ENCODE measurements at regions not wholly inside any gene's neighbourhood (a gene's known extent, or its start where the extent isn't known, plus 50 kb on each side); places are given as distances from the start of the nearest gene placed in this dataset.

DNA sequence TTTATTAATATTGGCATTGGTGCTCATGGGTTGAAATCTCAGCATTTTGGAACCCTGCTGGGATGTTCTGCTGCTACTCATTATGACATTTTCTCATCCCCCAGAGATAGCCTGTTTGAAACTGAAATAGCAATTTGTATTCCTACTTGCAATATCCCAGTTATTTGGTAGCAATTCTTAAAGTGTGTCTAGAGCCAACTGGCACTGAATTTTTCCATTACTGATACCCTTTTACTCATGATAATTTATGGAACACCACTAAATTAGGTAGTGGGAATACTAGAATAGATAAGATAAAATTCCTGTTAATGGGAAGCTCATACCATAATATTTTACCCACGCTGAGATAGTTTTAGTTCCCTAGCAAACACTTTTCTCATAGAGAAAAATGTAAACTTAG, 309.3 kb downstream of the SV2B start:
- no peaks in the 10 kb centered on the region for H3K27me3 ChIP-seq (ENCODE audit: control insufficient read depth in 1 of 2, insufficient read depth in 2 of 2, low read length in 2 of 2)
- H3K36me3 ChIP-seq (replicated peaks in 1 of 2; ENCODE audit: control insufficient read depth in 1 of 2, insufficient read depth in 2 of 2, low read length in 2 of 2): no peaks in the 10 kb centered on the region

More for the DNA sequence above, 309.3 kb downstream of the SV2B start:
- Histone ChIP-seq H3K9me3 (ENCODE audit: low read length) (no peaks in the 10 kb centered on the region), H2AFZ (ENCODE audit: low read length) (no peak overlapping the region), H3K9ac (ENCODE audit: insufficient read depth, low read depth, low read length) (no peak overlapping the region), H3K4me1 (ENCODE audit: insufficient read depth, low read length) (no peaks in the 10 kb centered on the region), H3K27ac (ENCODE audit: extremely low read length, insufficient read depth, low read length) (no peak overlapping the region), H3K4me2 (ENCODE audit: low read depth, low read length) (no peak overlapping the region), H4K20me1 (ENCODE audit: insufficient read depth, low read length) (no peaks in the 10 kb centered on the region), H3K79me2 (ENCODE audit: insufficient read depth, low read length) (no peaks in the 10 kb centered on the region), H3K4me3 (replicated peaks in 1 of 3; ENCODE audit: insufficient read depth in 1 of 3, low read depth in 2 of 3, low read length in 3 of 3) (no peak overlapping the region)
- no TSS peak for BruUV-seq (replicated peaks)
- in situ Hi-C loops (cut with HindIII; ENCODE audit: extremely low pct_ligation_motif_present, low pct_unique_long_range_greater_than_20kb) (no loop called here), intact Hi-C loops (cut with micrococcal nuclease; ENCODE audit: unreplicated experiment) (no loop called here)
- no peak for ATAC-seq
- 19% methylated on average over 1 of the region's 1 CpG for WGBS (ENCODE audit: low lambda C conversion rate)
- no peak for FAIRE-seq
- ChIA-PET POLR2A (no interaction called here), CTCF (ENCODE audit: low intra/inter-chr PET ratio, low total read pairs) (no interaction called here)
- no peak for DNase-seq (ENCODE audit: low spot score)
- TF ChIP-seq ATF2 (CRISPR knock-in tag; IDR thresholded peaks at IDR 0.05) (no peak), ELF1 (CRISPR knock-in tag; IDR thresholded peaks at IDR 0.05) (no peak), HHEX (CRISPR knock-in tag; IDR thresholded peaks at IDR 0.05) (no peak), ZNF367 (CRISPR knock-in tag; IDR thresholded peaks at IDR 0.05; ENCODE audit: borderline replicate concordance) (no peak), MATR3 (CRISPR knock-in tag; IDR thresholded peaks at IDR 0.05) (no peak), ZNF251 (CRISPR knock-in tag; IDR thresholded peaks at IDR 0.05) (no peak), ZNF414 (CRISPR knock-in tag; IDR thresholded peaks at IDR 0.05) (no peak), GATAD2A (CRISPR knock-in tag; IDR thresholded peaks at IDR 0.05) (no peak), ZNF432 (CRISPR knock-in tag; IDR thresholded peaks at IDR 0.05; ENCODE audit: borderline replicate concordance) (no peak), ZNF576 (CRISPR knock-in tag; IDR thresholded peaks at IDR 0.05) (no peak), FOXK2 (IDR thresholded peaks at IDR 0.05) (no peak), SSRP1 (CRISPR knock-in tag; IDR thresholded peaks at IDR 0.05) (no peak), ZNF274 (CRISPR knock-in tag; IDR thresholded peaks at IDR 0.05) (no peak), ZNF563 (CRISPR knock-in tag; IDR thresholded peaks at IDR 0.05) (no peak), IKZF1 (IDR thresholded peaks at IDR 0.05) (no peak)
- TF ChIP-seq, protein P1, sequence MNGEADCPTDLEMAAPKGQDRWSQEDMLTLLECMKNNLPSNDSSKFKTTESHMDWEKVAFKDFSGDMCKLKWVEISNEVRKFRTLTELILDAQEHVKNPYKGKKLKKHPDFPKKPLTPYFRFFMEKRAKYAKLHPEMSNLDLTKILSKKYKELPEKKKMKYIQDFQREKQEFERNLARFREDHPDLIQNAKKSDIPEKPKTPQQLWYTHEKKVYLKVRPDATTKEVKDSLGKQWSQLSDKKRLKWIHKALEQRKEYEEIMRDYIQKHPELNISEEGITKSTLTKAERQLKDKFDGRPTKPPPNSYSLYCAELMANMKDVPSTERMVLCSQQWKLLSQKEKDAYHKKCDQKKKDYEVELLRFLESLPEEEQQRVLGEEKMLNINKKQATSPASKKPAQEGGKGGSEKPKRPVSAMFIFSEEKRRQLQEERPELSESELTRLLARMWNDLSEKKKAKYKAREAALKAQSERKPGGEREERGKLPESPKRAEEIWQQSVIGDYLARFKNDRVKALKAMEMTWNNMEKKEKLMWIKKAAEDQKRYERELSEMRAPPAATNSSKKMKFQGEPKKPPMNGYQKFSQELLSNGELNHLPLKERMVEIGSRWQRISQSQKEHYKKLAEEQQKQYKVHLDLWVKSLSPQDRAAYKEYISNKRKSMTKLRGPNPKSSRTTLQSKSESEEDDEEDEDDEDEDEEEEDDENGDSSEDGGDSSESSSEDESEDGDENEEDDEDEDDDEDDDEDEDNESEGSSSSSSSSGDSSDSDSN (CRISPR knock-in tag; IDR thresholded peaks at IDR 0.05): no peak

Data from HepG2 (cell line).